B cell (primary cell): ENCODE measurements at regions not wholly inside any gene's neighbourhood (a gene's known extent, or its start where the extent isn't known, plus 50 kb on each side); places are given as distances from the start of the nearest gene placed in this dataset.

Source experiments
- ATAC-seq: fragments of 200-7000 bp; cut with Tn5 transposase; one replicate; pipeline ENCODE4 v1.10.0; 2021; ENCODE audit warnings: low read depth, mild to moderate bottlenecking, moderate number of reproducible peaks, moderate library complexity
- CTCF ChIA-PET: fragments of 350-600 bp; sonication (Branson Sonifier 250); formaldehyde crosslinking; loops from one replicate; lab custom pipeline; 2021; ENCODE audit warnings: antibody characterized with exemption, inconsistent platforms; lab: Charles Lee
- POLR2A ChIA-PET: fragments of 350-600 bp; sonication (Branson Sonifier 250); formaldehyde crosslinking; loops from one replicate; lab custom pipeline; 2021; ENCODE audit warnings: antibody characterized with exemption; lab: Charles Lee
- DNase-seq: peaks from one replicate; pipeline ENCODE4 v3.0.0; 2013
- H2AFZ ChIP-seq: 2 replicates; pipeline ENCODE4 v1.6.1; 2012; ENCODE audit warnings: mild to moderate bottlenecking, low read depth, low read length; ENCODE audit not compliant: insufficient read depth, poor library complexity, severe bottlenecking
- H3K27ac ChIP-seq, 2 donors: 1 replicate in 1 of 2; 2 replicates in 1 of 2; pipeline ENCODE4 v1.5.1; 2012 to 2013; ENCODE audit warnings: low read length in 2 of 2, mild to moderate bottlenecking in 2 of 2, moderate library complexity in 1 of 2
- H3K27me3 ChIP-seq, 4 experiments: fragments of 200-600 bp in 1 of 4; sonication (generic) in 1 of 4; replicated peaks in 1 of 4; 1 replicate in 2 of 4; 2 replicates in 2 of 4; pipeline versions ENCODE4 v1.6.1 to v1.7.0; 2013 to 2016; ENCODE audit warnings: low read length in 3 of 4, mild to moderate bottlenecking in 2 of 4, mixed read lengths in 1 of 4, moderate library complexity in 1 of 4; ENCODE audit not compliant: insufficient read depth in 4 of 4, control insufficient read depth in 3 of 4; ENCODE audit errors: control extremely low read depth in 1 of 4
- H3K36me3 ChIP-seq, 2 experiments: replicated peaks in 1 of 2; 1 replicate in 1 of 2; 2 replicates in 1 of 2; pipeline versions ENCODE4 v1.6.1 to v1.7.1; 2013; ENCODE audit warnings: low read length in 1 of 2; ENCODE audit not compliant: insufficient read depth in 2 of 2, control insufficient read depth in 1 of 2; ENCODE audit errors: control extremely low read depth in 1 of 2, extremely low read depth in 1 of 2
- H3K4me1 ChIP-seq, 2 donors: fragments of 200-600 bp in 1 of 2; sonication (generic) in 1 of 2; 1 replicate in 1 of 2; 2 replicates in 1 of 2; pipeline versions ENCODE4 v1.5.1 to v1.6.1; 2013 to 2017; ENCODE audit warnings: low read length in 2 of 2; ENCODE audit not compliant: control insufficient read depth in 2 of 2, insufficient read depth in 2 of 2
- H3K4me2 ChIP-seq: replicated peaks from 2 replicates; pipeline ENCODE3; 2012; ENCODE audit warnings: mild to moderate bottlenecking, low read depth, low read length; ENCODE audit not compliant: poor library complexity, severe bottlenecking
- H3K4me3 ChIP-seq, 5 experiments: fragments of 200-600 bp in 1 of 5; sonication (generic) in 1 of 5; 1 replicate in 3 of 5; 2 replicates in 2 of 5; pipeline versions ENCODE4 v1.5.1 to v1.7.0; 2011 to 2016; ENCODE audit warnings: low read length in 4 of 5, mild to moderate bottlenecking in 4 of 5, low read depth in 2 of 5, control low read depth in 1 of 5, moderate library complexity in 1 of 5; ENCODE audit not compliant: insufficient read depth in 1 of 5; ENCODE audit errors: control extremely low read depth in 1 of 5, extremely low read depth in 1 of 5
- H3K79me2 ChIP-seq: fragments of 200-600 bp; sonication (generic); one replicate; pipeline ENCODE4 v1.6.0; 2016; ENCODE audit warnings: low read length; ENCODE audit not compliant: control insufficient read depth, insufficient read depth
- H3K9ac ChIP-seq: fragments of 200-600 bp; sonication (generic); 2 replicates; pipeline ENCODE4 v1.6.1; 2017; ENCODE audit warnings: mild to moderate bottlenecking, low read length, moderate library complexity
- H3K9me3 ChIP-seq, 3 donors: one replicate each; pipeline versions ENCODE4 v1.6.1 to v1.7.1; 2013; ENCODE audit warnings: low read length in 2 of 3; ENCODE audit not compliant: control insufficient read depth in 2 of 3, insufficient read depth in 1 of 3; ENCODE audit errors: control extremely low read depth in 1 of 3
- H4K20me1 ChIP-seq: 2 replicates; pipeline ENCODE4 v1.6.0; 2012; ENCODE audit warnings: mild to moderate bottlenecking, low read length; ENCODE audit not compliant: insufficient read depth, control insufficient read depth, poor library complexity, severe bottlenecking
- H3K27ac Mint-ChIP-seq: one replicate; pipeline ENCODE4 v1.8.0; 2021; ENCODE audit warnings: mixed read lengths
- H3K27me3 Mint-ChIP-seq: one replicate; pipeline ENCODE4 v1.8.0; 2021; ENCODE audit warnings: mixed read lengths
- H3K4me1 Mint-ChIP-seq: one replicate; pipeline ENCODE4 v1.8.0; 2021; ENCODE audit warnings: mixed read lengths
- H3K4me3 Mint-ChIP-seq: one replicate; pipeline ENCODE4 v1.8.0; 2021; ENCODE audit warnings: mixed read lengths
- H3K9me3 Mint-ChIP-seq: one replicate; pipeline ENCODE4 v1.8.0; 2022; ENCODE audit warnings: mixed read lengths; ENCODE audit not compliant: insufficient read depth
- EZH2 ChIP-seq: IDR thresholded peaks from 2 replicates; pipeline ENCODE4 v1.6.1; 2012; ENCODE audit warnings: borderline replicate concordance, low read depth, mild to moderate bottlenecking, moderate library complexity, low read length; ENCODE audit not compliant: insufficient read depth, poor library complexity, severe bottlenecking
- WGBS: methylation state at CpG from one replicate; pipeline ENCODE4 v1.1.5; 2013; ENCODE audit warnings: missing lambda C conversion rate; ENCODE audit not compliant: insufficient coverage; 5-methylcytosine and 5-hydroxymethylcytosine counted together
- intact Hi-C: fragments of 100-400 bp; cut with micrococcal nuclease; formaldehyde crosslinking; loops from one replicate; pipeline ENCODE4 v1.10.0; 2022
- TF ChIP-seq, protein P1 (sequence below): fragments of 200-600 bp; IDR thresholded peaks from one replicate; pipeline ENCODE4 v1.8.0; 2022; ENCODE audit warnings: antibody characterized with exemption, mild to moderate bottlenecking

DNA sequence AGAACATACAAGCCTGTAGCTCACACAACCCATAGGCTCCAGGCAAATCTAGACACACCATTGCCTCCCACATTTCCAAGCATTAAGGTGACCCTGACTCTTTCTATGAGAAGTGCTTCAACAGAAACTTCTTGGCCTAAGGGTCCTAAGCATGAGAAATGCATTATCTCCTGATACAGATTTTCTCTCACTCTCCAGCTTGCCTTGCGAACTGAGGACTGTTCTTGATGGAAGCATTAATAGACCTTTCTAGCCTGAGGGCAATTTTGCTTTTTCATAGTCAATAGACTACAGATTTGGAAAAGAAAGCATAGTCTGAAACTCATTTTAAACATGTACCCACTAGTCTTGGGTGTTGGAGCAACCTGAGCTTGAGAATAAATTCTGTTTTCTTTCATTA is 1801.3 kb upstream of the PCDH7 start:
- no peak overlapping the region for H3K4me3 Mint-ChIP-seq
- no peaks in the 10 kb centered on the region for H3K4me1 Mint-ChIP-seq
- Histone ChIP-seq H2AFZ (no peak overlapping the region), H3K4me3 (no peak overlapping the region), H3K36me3 (no peaks in the 10 kb centered on the region), H3K4me2 (no peak overlapping the region), H3K9ac (no peak overlapping the region), H3K27me3 (no peaks in the 10 kb centered on the region), H4K20me1 (no peaks in the 10 kb centered on the region), H3K4me1 (no peaks in the 10 kb centered on the region), H3K9me3 (peaks cover 0 to 4% (median 1%) of the 10 kb centered on the region in 3 donors), H3K79me2 (no peaks in the 10 kb centered on the region), H3K27ac (no peak overlapping the region)
- ATAC-seq (no peak), DNase-seq (no peak)
- ChIA-PET POLR2A (no interaction called here), CTCF (no interaction called here)
- no peak overlapping the region for H3K27ac Mint-ChIP-seq
- peaks cover 5% of the 10 kb centered on the region for H3K9me3 Mint-ChIP-seq
- no peaks in the 10 kb centered on the region for H3K27me3 Mint-ChIP-seq
- WGBS, result no CpG with 5 or more reads among the region's 1 CpG
- intact Hi-C loops, result no loop called here
- TF ChIP-seq EZH2, result no peak
- TF ChIP-seq, protein P1, sequence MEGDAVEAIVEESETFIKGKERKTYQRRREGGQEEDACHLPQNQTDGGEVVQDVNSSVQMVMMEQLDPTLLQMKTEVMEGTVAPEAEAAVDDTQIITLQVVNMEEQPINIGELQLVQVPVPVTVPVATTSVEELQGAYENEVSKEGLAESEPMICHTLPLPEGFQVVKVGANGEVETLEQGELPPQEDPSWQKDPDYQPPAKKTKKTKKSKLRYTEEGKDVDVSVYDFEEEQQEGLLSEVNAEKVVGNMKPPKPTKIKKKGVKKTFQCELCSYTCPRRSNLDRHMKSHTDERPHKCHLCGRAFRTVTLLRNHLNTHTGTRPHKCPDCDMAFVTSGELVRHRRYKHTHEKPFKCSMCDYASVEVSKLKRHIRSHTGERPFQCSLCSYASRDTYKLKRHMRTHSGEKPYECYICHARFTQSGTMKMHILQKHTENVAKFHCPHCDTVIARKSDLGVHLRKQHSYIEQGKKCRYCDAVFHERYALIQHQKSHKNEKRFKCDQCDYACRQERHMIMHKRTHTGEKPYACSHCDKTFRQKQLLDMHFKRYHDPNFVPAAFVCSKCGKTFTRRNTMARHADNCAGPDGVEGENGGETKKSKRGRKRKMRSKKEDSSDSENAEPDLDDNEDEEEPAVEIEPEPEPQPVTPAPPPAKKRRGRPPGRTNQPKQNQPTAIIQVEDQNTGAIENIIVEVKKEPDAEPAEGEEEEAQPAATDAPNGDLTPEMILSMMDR, result no peak

DNA sequence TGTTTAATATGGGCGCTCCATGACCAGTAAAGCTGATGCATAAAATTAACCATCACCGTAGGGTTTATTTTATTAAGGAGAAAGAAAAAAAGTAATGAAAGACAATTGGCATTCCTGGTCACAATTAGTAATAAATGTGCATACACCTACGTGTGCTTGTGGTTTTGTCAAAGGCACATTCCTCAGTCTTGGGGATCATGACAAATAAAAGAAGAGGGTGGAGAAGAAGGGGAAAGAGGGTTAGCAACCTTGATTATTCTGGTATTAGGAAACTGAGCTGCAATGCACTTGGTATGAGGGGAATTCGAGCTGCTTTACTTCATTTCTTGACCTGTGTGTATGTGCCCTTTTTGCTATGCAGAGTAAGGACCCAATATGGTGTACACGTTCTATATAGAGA is 1798.3 kb upstream of the PCDH7 start:
- TF ChIP-seq, protein P1, result no peak
- TF ChIP-seq EZH2, result no peak
- ChIA-PET POLR2A (no interaction called here), CTCF (no interaction called here)
- DNase-seq (no peak), ATAC-seq (no peak)
- 100% methylated on average over 1 of the region's 5 CpGs for WGBS
- Histone ChIP-seq H2AFZ (no peak overlapping the region), H3K4me1 (no peaks in the 10 kb centered on the region), H3K36me3 (no peaks in the 10 kb centered on the region), H3K4me3 (no peak overlapping the region), H3K9me3 (peaks cover 0 to 3% (median 1%) of the 10 kb centered on the region in 3 donors), H3K79me2 (no peaks in the 10 kb centered on the region), H3K9ac (no peak overlapping the region), H3K4me2 (no peak overlapping the region), H3K27me3 (no peaks in the 10 kb centered on the region), H4K20me1 (no peaks in the 10 kb centered on the region), H3K27ac (no peak overlapping the region)
- Mint-ChIP-seq H3K27ac (no peak overlapping the region), H3K27me3 (no peaks in the 10 kb centered on the region), H3K9me3 (peaks cover 5% of the 10 kb centered on the region), H3K4me3 (no peak overlapping the region), H3K4me1 (no peaks in the 10 kb centered on the region)
- intact Hi-C loops, result no loop called here
